ENCODE measurements at regions not wholly inside any gene's neighbourhood (a gene's known extent, or its start where the extent isn't known, plus 50 kb on each side); places are given as distances from the start of the nearest gene placed in this dataset.

- Histone ChIP-seq H3K9me3 (ENCODE audit: control insufficient read depth, low read length) (no peaks in the 10 kb centered on the region), H3K4me3 (ENCODE audit: low read length in 2 of 2) (no peak overlapping the region), H3K27me3 (ENCODE audit: control insufficient read depth in 1 of 2, insufficient read depth in 2 of 2, low read length in 1 of 2) (no peaks in the 10 kb centered on the region), H3K4me1 (ENCODE audit: control insufficient read depth in 1 of 2, insufficient read depth in 2 of 2, low read length in 2 of 2) (no peaks in the 10 kb centered on the region), H3K36me3 (ENCODE audit: control insufficient read depth in 1 of 2, insufficient read depth in 2 of 2, low read length in 1 of 2) (no peaks in the 10 kb centered on the region), H3K27ac (ENCODE audit: low read depth in 1 of 2, low read length in 2 of 2) (no peak overlapping the region)
- DNase-seq: no peak
- ATAC-seq (ENCODE audit: low FRiP score): no peak
- intact Hi-C loops (cut with DNase I): no loop called here
- WGBS, 2 donors: 50 to 57% methylated on average over 2 of the region's 2 CpGs
These were observed 79.7 kb upstream of the ELOVL6 start for GRCh38 chr4:110278127-110278526.

- DNase-seq (no peak), ATAC-seq (ENCODE audit: low FRiP score) (no peak)
- intact Hi-C loops (cut with DNase I): no loop called here
- Histone ChIP-seq H3K9me3 (ENCODE audit: control insufficient read depth, low read length) (no peaks in the 10 kb centered on the region), H3K27me3 (ENCODE audit: control insufficient read depth in 1 of 2, insufficient read depth in 2 of 2, low read length in 1 of 2) (no peaks in the 10 kb centered on the region), H3K27ac (ENCODE audit: low read depth in 1 of 2, low read length in 2 of 2) (no peak overlapping the region), H3K4me1 (ENCODE audit: control insufficient read depth in 1 of 2, insufficient read depth in 2 of 2, low read length in 2 of 2) (no peaks in the 10 kb centered on the region), H3K4me3 (ENCODE audit: low read length in 2 of 2) (no peak overlapping the region), H3K36me3 (ENCODE audit: control insufficient read depth in 1 of 2, insufficient read depth in 2 of 2, low read length in 1 of 2) (no peaks in the 10 kb centered on the region)
These were observed 77.5 kb upstream of the ELOVL6 start for GRCh38 chr4:110275871-110276270.

GRCh38 chr4:110271986-110272385 lies 73.6 kb upstream of the ELOVL6 start:
- no peaks in the 10 kb centered on the region for H3K9me3 ChIP-seq (ENCODE audit: control insufficient read depth, low read length)
- ATAC-seq (ENCODE audit: low FRiP score) (no peak), DNase-seq (no peak)
- no peaks in the 10 kb centered on the region for H3K27me3 ChIP-seq (ENCODE audit: control insufficient read depth in 1 of 2, insufficient read depth in 2 of 2, low read length in 1 of 2)
- no peak overlapping the region for H3K4me3 ChIP-seq (ENCODE audit: low read length in 2 of 2)
- intact Hi-C loops (cut with DNase I): no loop called here
- 55 to 56% methylated on average over 4 of the region's 4 CpGs for WGBS, 2 donors
- no peaks in the 10 kb centered on the region for H3K36me3 ChIP-seq (ENCODE audit: control insufficient read depth in 1 of 2, insufficient read depth in 2 of 2, low read length in 1 of 2)
- no peak overlapping the region for H3K27ac ChIP-seq (ENCODE audit: low read depth in 1 of 2, low read length in 2 of 2)
- no peaks in the 10 kb centered on the region for H3K4me1 ChIP-seq (ENCODE audit: control insufficient read depth in 1 of 2, insufficient read depth in 2 of 2, low read length in 2 of 2)

GRCh38 chr4:110270492-110271197 lies 72.2 kb upstream of the ELOVL6 start:
- Histone ChIP-seq H3K27ac (ENCODE audit: low read depth in 1 of 2, low read length in 2 of 2) (no peak overlapping the region), H3K9me3 (ENCODE audit: control insufficient read depth, low read length) (no peaks in the 10 kb centered on the region), H3K27me3 (ENCODE audit: control insufficient read depth in 1 of 2, insufficient read depth in 2 of 2, low read length in 1 of 2) (no peaks in the 10 kb centered on the region), H3K4me1 (ENCODE audit: control insufficient read depth in 1 of 2, insufficient read depth in 2 of 2, low read length in 2 of 2) (no peaks in the 10 kb centered on the region), H3K4me3 (ENCODE audit: low read length in 2 of 2) (no peak overlapping the region), H3K36me3 (ENCODE audit: control insufficient read depth in 1 of 2, insufficient read depth in 2 of 2, low read length in 1 of 2) (no peaks in the 10 kb centered on the region)
- ATAC-seq (ENCODE audit: low FRiP score) (no peak), DNase-seq (no peak)
- 49 to 53% methylated on average over 3 of the region's 3 CpGs for WGBS, 2 donors
- intact Hi-C loops (cut with DNase I): no loop called here

GRCh38 chr4:110268790-110269189 lies 70.4 kb upstream of the ELOVL6 start:
- no peaks in the 10 kb centered on the region for H3K27me3 ChIP-seq (ENCODE audit: control insufficient read depth in 1 of 2, insufficient read depth in 2 of 2, low read length in 1 of 2)
- 90 to 91% methylated on average over 5 of the region's 5 CpGs for WGBS, 2 donors
- no peaks in the 10 kb centered on the region for H3K4me1 ChIP-seq (ENCODE audit: control insufficient read depth in 1 of 2, insufficient read depth in 2 of 2, low read length in 2 of 2)
- ATAC-seq (ENCODE audit: low FRiP score): no peak
- DNase-seq: no peak
- no peaks in the 10 kb centered on the region for H3K36me3 ChIP-seq (ENCODE audit: control insufficient read depth in 1 of 2, insufficient read depth in 2 of 2, low read length in 1 of 2)
- peaks cover 2% of the 10 kb centered on the region for H3K9me3 ChIP-seq (ENCODE audit: control insufficient read depth, low read length)
- H3K4me3 ChIP-seq (ENCODE audit: low read length in 2 of 2): no peak overlapping the region
- no peak overlapping the region for H3K27ac ChIP-seq (ENCODE audit: low read depth in 1 of 2, low read length in 2 of 2)
- intact Hi-C loops (cut with DNase I): no loop called here

- DNase-seq (no peak), ATAC-seq (ENCODE audit: low FRiP score) (no peak)
- Histone ChIP-seq H3K4me1 (ENCODE audit: control insufficient read depth in 1 of 2, insufficient read depth in 2 of 2, low read length in 2 of 2) (no peaks in the 10 kb centered on the region), H3K27ac (ENCODE audit: low read depth in 1 of 2, low read length in 2 of 2) (no peak overlapping the region), H3K4me3 (ENCODE audit: low read length in 2 of 2) (no peak overlapping the region), H3K36me3 (ENCODE audit: control insufficient read depth in 1 of 2, insufficient read depth in 2 of 2, low read length in 1 of 2) (no peaks in the 10 kb centered on the region), H3K9me3 (ENCODE audit: control insufficient read depth, low read length) (peaks cover 2% of the 10 kb centered on the region), H3K27me3 (ENCODE audit: control insufficient read depth in 1 of 2, insufficient read depth in 2 of 2, low read length in 1 of 2) (no peaks in the 10 kb centered on the region)
- intact Hi-C loops (cut with DNase I): no loop called here
- WGBS, 2 donors: 82 to 87% methylated on average over 2 of the region's 2 CpGs
These were observed 69.9 kb upstream of the ELOVL6 start for GRCh38 chr4:110268352-110268751.

GRCh38 chr4:110266136-110266535 lies 67.7 kb upstream of the ELOVL6 start:
- Histone ChIP-seq H3K4me3 (ENCODE audit: low read length in 2 of 2) (no peak overlapping the region), H3K36me3 (ENCODE audit: control insufficient read depth in 1 of 2, insufficient read depth in 2 of 2, low read length in 1 of 2) (no peaks in the 10 kb centered on the region), H3K9me3 (ENCODE audit: control insufficient read depth, low read length) (peaks cover 2% of the 10 kb centered on the region), H3K4me1 (ENCODE audit: control insufficient read depth in 1 of 2, insufficient read depth in 2 of 2, low read length in 2 of 2) (no peaks in the 10 kb centered on the region), H3K27me3 (ENCODE audit: control insufficient read depth in 1 of 2, insufficient read depth in 2 of 2, low read length in 1 of 2) (no peaks in the 10 kb centered on the region), H3K27ac (ENCODE audit: low read depth in 1 of 2, low read length in 2 of 2) (no peak overlapping the region)
- ATAC-seq (ENCODE audit: low FRiP score) (no peak), DNase-seq (no peak)
- WGBS, 2 donors: 84 to 92% methylated on average over 1 of the region's 1 CpG
- intact Hi-C loops (cut with DNase I): no loop called here

GRCh38 chr4:110265001-110265400 lies 66.6 kb upstream of the ELOVL6 start:
- DNase-seq: no peak
- intact Hi-C loops (cut with DNase I): no loop called here
- H3K4me1 ChIP-seq (ENCODE audit: control insufficient read depth in 1 of 2, insufficient read depth in 2 of 2, low read length in 2 of 2): no peaks in the 10 kb centered on the region
- H3K9me3 ChIP-seq (ENCODE audit: control insufficient read depth, low read length): peaks cover 2% of the 10 kb centered on the region
- no peak overlapping the region for H3K27ac ChIP-seq (ENCODE audit: low read depth in 1 of 2, low read length in 2 of 2)
- WGBS, 2 donors: 83 to 87% methylated on average over 5 of the region's 5 CpGs
- no peak overlapping the region for H3K4me3 ChIP-seq (ENCODE audit: low read length in 2 of 2)
- no peaks in the 10 kb centered on the region for H3K36me3 ChIP-seq (ENCODE audit: control insufficient read depth in 1 of 2, insufficient read depth in 2 of 2, low read length in 1 of 2)
- ATAC-seq (ENCODE audit: low FRiP score): no peak
- no peaks in the 10 kb centered on the region for H3K27me3 ChIP-seq (ENCODE audit: control insufficient read depth in 1 of 2, insufficient read depth in 2 of 2, low read length in 1 of 2)

- peaks cover 2% of the 10 kb centered on the region for H3K9me3 ChIP-seq (ENCODE audit: control insufficient read depth, low read length)
- WGBS, 2 donors: 67 to 73% methylated on average over 4 of the region's 4 CpGs
- no peak overlapping the region for H3K27ac ChIP-seq (ENCODE audit: low read depth in 1 of 2, low read length in 2 of 2)
- H3K27me3 ChIP-seq (ENCODE audit: control insufficient read depth in 1 of 2, insufficient read depth in 2 of 2, low read length in 1 of 2): peaks cover 0 to 1% of the 10 kb centered on the region in 2 donors
- no peak for DNase-seq
- intact Hi-C loops (cut with DNase I): no loop called here
- no peak overlapping the region for H3K4me3 ChIP-seq (ENCODE audit: low read length in 2 of 2)
- no peaks in the 10 kb centered on the region for H3K4me1 ChIP-seq (ENCODE audit: control insufficient read depth in 1 of 2, insufficient read depth in 2 of 2, low read length in 2 of 2)
- H3K36me3 ChIP-seq (ENCODE audit: control insufficient read depth in 1 of 2, insufficient read depth in 2 of 2, low read length in 1 of 2): no peaks in the 10 kb centered on the region
- no peak for ATAC-seq (ENCODE audit: low FRiP score)
These were observed 61.9 kb upstream of the ELOVL6 start for GRCh38 chr4:110260299-110260698.
